HEK293 (cell line): ENCODE measurements at regions not wholly inside any gene's neighbourhood (a gene's known extent, or its start where the extent isn't known, plus 50 kb on each side); places are given as distances from the start of the nearest gene placed in this dataset.
A peak's percentile ranks its signal among the peaks of the same experiment; 100 is the strongest.

Experiments
- CTCF ChIA-PET: fragments of 350-600 bp; formaldehyde crosslinking; extraction: SDS; loops from one replicate; lab custom pipeline; 2021; ENCODE audit warnings: antibody characterized with exemption; lab: Yijun Ruan, JAX
- POLR2A ChIA-PET: fragments of 300-600 bp; formaldehyde crosslinking; extraction: SDS; loops from one replicate; lab custom pipeline; 2020; ENCODE audit warnings: antibody characterized with exemption, inconsistent platforms; lab: Yijun Ruan, JAX
- H3K27ac ChIP-seq: fragments of 200-500 bp; sonication (Bioruptor generic); 2 replicates; pipeline ENCODE4 v1.5.1; 2014; ENCODE audit warnings: low read depth, low read length, control low read depth, inconsistent platforms; ENCODE audit errors: extremely low read depth
- H3K36me3 ChIP-seq, 2 experiments: fragments of 200-500 bp in 1 of 2; sonication (Bioruptor generic) in 1 of 2; 1 replicate in 1 of 2; 2 replicates in 1 of 2; pipeline ENCODE4 v1.5.1; 2014 to 2017; ENCODE audit warnings: inconsistent platforms in 2 of 2, low read length in 2 of 2; ENCODE audit not compliant: control insufficient read depth in 2 of 2, insufficient read depth in 1 of 2
- H3K4me1 ChIP-seq: fragments of 200-500 bp; sonication (Bioruptor generic); 2 replicates; pipeline ENCODE4 v1.5.1; 2014; ENCODE audit warnings: mild to moderate bottlenecking, low read length, inconsistent platforms; ENCODE audit not compliant: control insufficient read depth, insufficient read depth
- H3K4me3 ChIP-seq: 2 replicates; pipeline ENCODE4 v1.5.1; 2011; ENCODE audit warnings: low read depth, mild to moderate bottlenecking, control low read depth, low read length, moderate library complexity
- H3K9me3 ChIP-seq: fragments of 200-500 bp; sonication (Bioruptor generic); 2 replicates; pipeline ENCODE4 v1.5.1; 2014; ENCODE audit warnings: low read depth, low read length, inconsistent platforms; ENCODE audit not compliant: control insufficient read depth, insufficient read depth
- BCL11A ChIP-seq: fragments of 450-650 bp; formaldehyde crosslinking; IDR thresholded peaks from 2 replicates; pipeline ENCODE4 v1.5.1; 2016; ENCODE audit warnings: low read depth, missing biosample characterization, missing genetic modification characterization
- PRDM1 ChIP-seq: fragments of 450-650 bp; formaldehyde crosslinking; IDR thresholded peaks from 2 replicates; pipeline ENCODE4; 2016; ENCODE audit warnings: missing biosample characterization, missing genetic modification characterization
- PRDM6 ChIP-seq: fragments of 450-650 bp; formaldehyde crosslinking; IDR thresholded peaks from 2 replicates; pipeline ENCODE4 v1.5.1; 2017; ENCODE audit warnings: missing biosample characterization, missing genetic modification characterization
- ZFP37 ChIP-seq: fragments of 450-650 bp; formaldehyde crosslinking; IDR thresholded peaks from 2 replicates; pipeline ENCODE4 v1.5.1; 2016; ENCODE audit warnings: missing biosample characterization, missing genetic modification characterization
- ZIC2 ChIP-seq: fragments of 450-650 bp; formaldehyde crosslinking; IDR thresholded peaks from 2 replicates; pipeline ENCODE4 v1.5.1; 2016; ENCODE audit warnings: missing biosample characterization, missing genetic modification characterization
- ZNF335 ChIP-seq: fragments of 450-650 bp; formaldehyde crosslinking; conservative IDR thresholded peaks from 2 replicates; pipeline ENCODE4 v1.5.1; 2016; ENCODE audit warnings: missing biosample characterization, missing genetic modification characterization
- ZNF394 ChIP-seq: fragments of 450-650 bp; formaldehyde crosslinking; IDR thresholded peaks from 2 replicates; pipeline ENCODE4 v1.5.1; 2016; ENCODE audit warnings: missing biosample characterization, missing genetic modification characterization, mild to moderate bottlenecking, moderate library complexity, borderline replicate concordance
- ZNF404 ChIP-seq: fragments of 450-650 bp; formaldehyde crosslinking; IDR thresholded peaks from 2 replicates; pipeline ENCODE4 v1.5.1; 2017; ENCODE audit warnings: missing biosample characterization, missing genetic modification characterization
- ZNF423 ChIP-seq: fragments of 450-650 bp; formaldehyde crosslinking; IDR thresholded peaks from 2 replicates; pipeline ENCODE4 v1.5.1; 2016; ENCODE audit warnings: missing biosample characterization, missing genetic modification characterization
- ZNF426 ChIP-seq: fragments of 450-650 bp; formaldehyde crosslinking; IDR thresholded peaks from 2 replicates; pipeline ENCODE4 v1.5.1; 2017; ENCODE audit warnings: missing biosample characterization, missing genetic modification characterization, mild to moderate bottlenecking, inconsistent platforms, moderate library complexity
- ZNF433 ChIP-seq: fragments of 450-650 bp; formaldehyde crosslinking; IDR thresholded peaks from 2 replicates; pipeline ENCODE4 v1.5.1; 2016; ENCODE audit warnings: missing biosample characterization, missing genetic modification characterization, low read depth
- ZNF488 ChIP-seq: fragments of 450-650 bp; formaldehyde crosslinking; IDR thresholded peaks from 2 replicates; pipeline ENCODE4 v1.5.1; 2016; ENCODE audit warnings: missing biosample characterization, missing genetic modification characterization
- ZNF521 ChIP-seq: fragments of 450-650 bp; formaldehyde crosslinking; IDR thresholded peaks from 2 replicates; pipeline ENCODE4 v1.5.1; 2017; ENCODE audit warnings: missing biosample characterization, mild to moderate bottlenecking, missing genetic modification characterization
- ZNF610 ChIP-seq: fragments of 450-650 bp; formaldehyde crosslinking; IDR thresholded peaks from 2 replicates; pipeline ENCODE4 v1.5.1; 2016; ENCODE audit warnings: missing biosample characterization, missing genetic modification characterization, borderline replicate concordance
- ZNF670 ChIP-seq: fragments of 450-650 bp; formaldehyde crosslinking; IDR thresholded peaks from 2 replicates; pipeline ENCODE4 v1.5.1; 2016; ENCODE audit warnings: missing biosample characterization, missing genetic modification characterization, low read depth
- ZNF76 ChIP-seq: fragments of 450-650 bp; formaldehyde crosslinking; IDR thresholded peaks from 2 replicates; pipeline ENCODE4; 2016; ENCODE audit warnings: low read depth, missing biosample characterization, missing genetic modification characterization, borderline replicate concordance
- ZSCAN16 ChIP-seq: fragments of 450-650 bp; formaldehyde crosslinking; IDR thresholded peaks from 2 replicates; pipeline ENCODE4 v1.5.1; 2016; ENCODE audit warnings: missing biosample characterization, missing genetic modification characterization
- TF ChIP-seq, protein P1 (sequence below): fragments of 450-650 bp; formaldehyde crosslinking; IDR thresholded peaks from 2 replicates; pipeline ENCODE4 v1.5.1; 2017; ENCODE audit warnings: missing biosample characterization, missing genetic modification characterization
- TF ChIP-seq, protein P2 (sequence below): fragments of 450-650 bp; formaldehyde crosslinking; IDR thresholded peaks from 2 replicates; pipeline ENCODE4 v1.5.1; 2016; ENCODE audit warnings: missing biosample characterization, missing genetic modification characterization
- TF ChIP-seq, protein P3 (sequence below): fragments of 450-650 bp; formaldehyde crosslinking; IDR thresholded peaks from 2 replicates; pipeline ENCODE4 v1.5.1; 2016; ENCODE audit warnings: missing biosample characterization, missing genetic modification characterization

- H3K4me1 ChIP-seq, result peaks cover 2% of the 10 kb centered on the region; the same call in 1 of the 2 replicates
- no peak overlapping the region for H3K4me3 ChIP-seq
- H3K27ac ChIP-seq, result no peak overlapping the region
- CTCF ChIA-PET, result interaction anchor here (0.5 kb wide), 2 partner anchors 205 to 825 kb away, joined by 3 to 4 read pairs; no protein-coding TSS in a partner anchor
- TF ChIP-seq ZNF433 (tag by site-specific recombination) (no peak), ZNF335 (tag by site-specific recombination) (peak; percentile 37; the same call in 1 of the 2 replicates), ZNF670 (tag by site-specific recombination) (no peak), ZNF76 (no peak)
- H3K9me3 ChIP-seq, result no peaks in the 10 kb centered on the region
- POLR2A ChIA-PET, result no interaction called here
- H3K36me3 ChIP-seq, result no peaks in the 10 kb centered on the region
Measured at GRCh38 chr10:33800545-33800944, 466.1 kb upstream of the NRP1 start.

DNA sequence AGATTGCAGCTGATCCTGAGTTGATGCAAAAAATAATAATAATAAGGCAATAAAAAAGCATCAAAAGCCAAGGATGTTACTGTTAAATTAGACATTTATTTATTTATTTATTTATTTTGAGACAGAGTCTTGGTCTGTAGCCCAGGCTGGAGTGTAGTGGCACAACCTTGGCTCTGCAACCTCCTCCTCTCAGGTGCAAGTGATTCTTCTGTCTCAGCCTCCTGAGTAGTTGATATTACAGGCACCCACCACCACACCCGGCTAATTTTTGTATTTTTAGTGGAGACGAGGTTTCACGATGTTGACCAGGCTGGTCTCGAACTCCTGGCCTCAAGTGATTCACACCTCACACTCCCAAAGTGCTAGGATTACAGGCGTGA lies 465.5 kb upstream of the NRP1 start:
- POLR2A ChIA-PET, result no interaction called here
- no peak overlapping the region for H3K27ac ChIP-seq

DNA sequence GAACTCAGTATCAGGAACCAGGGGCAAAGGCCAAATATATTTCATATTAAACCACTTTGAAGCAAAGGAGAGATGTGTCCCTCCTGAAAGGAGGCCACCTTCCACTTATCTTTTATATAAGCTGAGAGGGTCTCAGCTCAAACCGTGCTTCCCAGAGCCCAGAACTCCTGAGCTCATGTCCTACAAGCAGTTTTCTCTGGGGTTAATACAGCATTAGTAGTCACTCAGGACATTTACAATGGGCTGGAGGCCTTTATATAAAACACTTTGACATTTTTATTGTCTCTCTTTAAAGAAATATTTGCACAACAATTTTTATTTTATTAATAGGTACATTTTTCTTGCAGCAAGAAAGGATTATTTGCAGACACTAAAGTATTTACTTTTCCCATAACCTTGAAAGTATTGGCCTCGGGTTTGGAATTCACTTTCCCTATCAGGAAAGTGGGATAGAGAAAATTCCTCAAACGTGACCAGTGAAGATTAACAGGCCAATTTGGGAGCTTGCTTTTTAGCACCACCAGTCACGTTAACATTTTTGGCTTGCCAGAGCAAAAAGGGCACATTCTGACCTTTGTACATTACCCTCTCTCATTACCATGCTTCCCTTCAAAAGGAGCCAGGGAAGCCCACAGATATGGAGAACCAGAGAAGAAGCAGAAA lies 464.9 kb upstream of the NRP1 start:
- POLR2A ChIA-PET, result no interaction called here
- Histone ChIP-seq H3K4me3 (no peak overlapping the region), H3K36me3 (no peaks in the 10 kb centered on the region), H3K4me1 (peaks cover 2% of the 10 kb centered on the region; the same call in 1 of the 2 replicates), H3K27ac (no peak overlapping the region), H3K9me3 (no peaks in the 10 kb centered on the region)
- CTCF ChIA-PET, result no interaction called here
- TF ChIP-seq BCL11A (tag by site-specific recombination) (no peak), ZIC2 (tag by site-specific recombination) (no peak), ZNF423 (tag by site-specific recombination) (no peak), ZNF521 (tag by site-specific recombination) (no peak), ZNF488 (tag by site-specific recombination) (no peak), ZNF404 (tag by site-specific recombination) (no peak), ZFP37 (tag by site-specific recombination) (no peak), ZSCAN16 (no peak), PRDM6 (peak; percentile 46; the same call in 1 of the 2 replicates)
- TF ChIP-seq, protein P1, sequence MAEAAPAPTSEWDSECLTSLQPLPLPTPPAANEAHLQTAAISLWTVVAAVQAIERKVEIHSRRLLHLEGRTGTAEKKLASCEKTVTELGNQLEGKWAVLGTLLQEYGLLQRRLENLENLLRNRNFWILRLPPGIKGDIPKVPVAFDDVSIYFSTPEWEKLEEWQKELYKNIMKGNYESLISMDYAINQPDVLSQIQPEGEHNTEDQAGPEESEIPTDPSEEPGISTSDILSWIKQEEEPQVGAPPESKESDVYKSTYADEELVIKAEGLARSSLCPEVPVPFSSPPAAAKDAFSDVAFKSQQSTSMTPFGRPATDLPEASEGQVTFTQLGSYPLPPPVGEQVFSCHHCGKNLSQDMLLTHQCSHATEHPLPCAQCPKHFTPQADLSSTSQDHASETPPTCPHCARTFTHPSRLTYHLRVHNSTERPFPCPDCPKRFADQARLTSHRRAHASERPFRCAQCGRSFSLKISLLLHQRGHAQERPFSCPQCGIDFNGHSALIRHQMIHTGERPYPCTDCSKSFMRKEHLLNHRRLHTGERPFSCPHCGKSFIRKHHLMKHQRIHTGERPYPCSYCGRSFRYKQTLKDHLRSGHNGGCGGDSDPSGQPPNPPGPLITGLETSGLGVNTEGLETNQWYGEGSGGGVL (tag by site-specific recombination), result no peak
- TF ChIP-seq, protein P2, sequence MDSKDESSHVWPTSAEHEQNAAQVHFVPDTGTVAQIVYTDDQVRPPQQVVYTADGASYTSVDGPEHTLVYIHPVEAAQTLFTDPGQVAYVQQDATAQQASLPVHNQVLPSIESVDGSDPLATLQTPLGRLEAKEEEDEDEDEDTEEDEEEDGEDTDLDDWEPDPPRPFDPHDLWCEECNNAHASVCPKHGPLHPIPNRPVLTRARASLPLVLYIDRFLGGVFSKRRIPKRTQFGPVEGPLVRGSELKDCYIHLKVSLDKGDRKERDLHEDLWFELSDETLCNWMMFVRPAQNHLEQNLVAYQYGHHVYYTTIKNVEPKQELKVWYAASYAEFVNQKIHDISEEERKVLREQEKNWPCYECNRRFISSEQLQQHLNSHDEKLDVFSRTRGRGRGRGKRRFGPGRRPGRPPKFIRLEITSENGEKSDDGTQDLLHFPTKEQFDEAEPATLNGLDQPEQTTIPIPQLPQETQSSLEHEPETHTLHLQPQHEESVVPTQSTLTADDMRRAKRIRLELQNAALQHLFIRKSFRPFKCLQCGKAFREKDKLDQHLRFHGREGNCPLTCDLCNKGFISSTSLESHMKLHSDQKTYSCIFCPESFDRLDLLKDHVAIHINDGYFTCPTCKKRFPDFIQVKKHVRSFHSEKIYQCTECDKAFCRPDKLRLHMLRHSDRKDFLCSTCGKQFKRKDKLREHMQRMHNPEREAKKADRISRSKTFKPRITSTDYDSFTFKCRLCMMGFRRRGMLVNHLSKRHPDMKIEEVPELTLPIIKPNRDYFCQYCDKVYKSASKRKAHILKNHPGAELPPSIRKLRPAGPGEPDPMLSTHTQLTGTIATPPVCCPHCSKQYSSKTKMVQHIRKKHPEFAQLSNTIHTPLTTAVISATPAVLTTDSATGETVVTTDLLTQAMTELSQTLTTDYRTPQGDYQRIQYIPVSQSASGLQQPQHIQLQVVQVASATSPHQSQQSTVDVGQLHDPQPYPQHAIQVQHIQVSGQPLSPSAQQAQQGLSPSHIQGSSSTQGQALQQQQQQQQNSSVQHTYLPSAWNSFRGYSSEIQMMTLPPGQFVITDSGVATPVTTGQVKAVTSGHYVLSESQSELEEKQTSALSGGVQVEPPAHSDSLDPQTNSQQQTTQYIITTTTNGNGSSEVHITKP, result no peak
- TF ChIP-seq, protein P3, sequence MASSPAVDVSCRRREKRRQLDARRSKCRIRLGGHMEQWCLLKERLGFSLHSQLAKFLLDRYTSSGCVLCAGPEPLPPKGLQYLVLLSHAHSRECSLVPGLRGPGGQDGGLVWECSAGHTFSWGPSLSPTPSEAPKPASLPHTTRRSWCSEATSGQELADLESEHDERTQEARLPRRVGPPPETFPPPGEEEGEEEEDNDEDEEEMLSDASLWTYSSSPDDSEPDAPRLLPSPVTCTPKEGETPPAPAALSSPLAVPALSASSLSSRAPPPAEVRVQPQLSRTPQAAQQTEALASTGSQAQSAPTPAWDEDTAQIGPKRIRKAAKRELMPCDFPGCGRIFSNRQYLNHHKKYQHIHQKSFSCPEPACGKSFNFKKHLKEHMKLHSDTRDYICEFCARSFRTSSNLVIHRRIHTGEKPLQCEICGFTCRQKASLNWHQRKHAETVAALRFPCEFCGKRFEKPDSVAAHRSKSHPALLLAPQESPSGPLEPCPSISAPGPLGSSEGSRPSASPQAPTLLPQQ (tag by site-specific recombination), result no peak

More for the DNA sequence above, 465.5 kb upstream of the NRP1 start:
- Histone ChIP-seq H3K4me1 (peaks cover 2% of the 10 kb centered on the region; the same call in 1 of the 2 replicates), H3K9me3 (no peaks in the 10 kb centered on the region), H3K36me3 (no peaks in the 10 kb centered on the region), H3K4me3 (no peak overlapping the region)
- TF ChIP-seq ZNF610 (tag by site-specific recombination) (no peak), ZNF394 (tag by site-specific recombination) (peak; percentile 33; the same call in 1 of the 2 replicates), ZNF426 (tag by site-specific recombination) (peak; percentile 29), PRDM1 (tag by site-specific recombination) (no peak)
- CTCF ChIA-PET, result interaction anchor here (0.5 kb wide), 2 partner anchors 204 to 824 kb away, joined by 3 to 4 read pairs; no protein-coding TSS in a partner anchor
